IMR-90 (cell line): ENCODE measurements at regions not wholly inside any gene's neighbourhood (a gene's known extent, or its start where the extent isn't known, plus 50 kb on each side); places are given as distances from the start of the nearest gene placed in this dataset.

Experiments
- ATAC-seq: fragments of 200-7000 bp; cut with Tn5 transposase; 2 replicates; pipeline ENCODE4 v1.9.1; 2020; ENCODE audit warnings: low read depth, mild to moderate bottlenecking, moderate library complexity
- BruUV-seq: library from RNA; stranded (reverse); fragments of 400-500 nt; replicated peaks from 2 replicates; lab custom pipeline; 2021; lab: Mats Ljungman, UMichigan
- CTCF ChIA-PET: fragments of 300-600 bp; formaldehyde crosslinking; extraction: SDS; loops from one replicate; lab custom pipeline; 2021; ENCODE audit warnings: antibody characterized with exemption; lab: Yijun Ruan, JAX
- POLR2A ChIA-PET: fragments of 300-600 bp; sonication (Branson Sonifier 250); formaldehyde crosslinking; loops from one replicate; lab custom pipeline; 2022; ENCODE audit warnings: antibody characterized with exemption; ENCODE audit not compliant: unreplicated experiment; lab: Charles Lee
- DNase-seq: peaks from one replicate; pipeline ENCODE4 v3.0.0; 2013
- H2AFZ ChIP-seq: replicated peaks from 2 replicates; pipeline ENCODE3; 2013; ENCODE audit warnings: low read length, mild to moderate bottlenecking; ENCODE audit not compliant: poor library complexity
- H2AK5ac ChIP-seq: 2 replicates; pipeline ENCODE4 v1.6.1; 2013; ENCODE audit warnings: low read depth, low read length, inconsistent platforms
- H2AK9ac ChIP-seq: replicated peaks from 2 replicates; pipeline ENCODE3; 2013; ENCODE audit warnings: mild to moderate bottlenecking, low read depth, low read length, moderate library complexity; ENCODE audit not compliant: poor library complexity
- H2BK120ac ChIP-seq: 2 replicates; pipeline ENCODE4 v1.6.1; 2013; ENCODE audit warnings: low read depth, low read length, inconsistent platforms
- H2BK15ac ChIP-seq: 3 replicates; pipeline ENCODE4 v1.6.1; 2013; ENCODE audit warnings: low read depth, low read length, inconsistent platforms
- H2BK20ac ChIP-seq: 2 replicates; pipeline ENCODE4 v1.6.1; 2013; ENCODE audit warnings: low read depth, mild to moderate bottlenecking, inconsistent platforms, low read length, moderate library complexity
- H2BK5ac ChIP-seq: 2 replicates; pipeline ENCODE4 v1.6.1; 2013; ENCODE audit warnings: mild to moderate bottlenecking, low read depth, low read length, inconsistent platforms; ENCODE audit not compliant: poor library complexity, severe bottlenecking
- H3K14ac ChIP-seq: replicated peaks from 2 replicates; pipeline ENCODE4 v1.6.1; 2013; ENCODE audit warnings: low read depth, low read length, inconsistent platforms
- H3K18ac ChIP-seq: 2 replicates; pipeline ENCODE4 v1.6.1; 2013; ENCODE audit warnings: low read depth, low read length, control low read depth
- H3K23ac ChIP-seq: 2 replicates; pipeline ENCODE4 v1.6.1; 2013; ENCODE audit warnings: low read depth, low read length, inconsistent platforms
- H3K27ac ChIP-seq: 2 replicates; pipeline ENCODE4 v1.5.1; 2013; ENCODE audit warnings: mild to moderate bottlenecking, control low read depth, low read length; ENCODE audit not compliant: insufficient read depth
- H3K27me3 ChIP-seq: 2 replicates; pipeline ENCODE4 v1.6.1; 2013; ENCODE audit warnings: low read length; ENCODE audit not compliant: control insufficient read depth, insufficient read depth
- H3K36me3 ChIP-seq: 2 replicates; pipeline ENCODE4 v1.6.1; 2013; ENCODE audit warnings: low read length, mixed read lengths; ENCODE audit not compliant: control insufficient read depth, insufficient read depth
- H3K4ac ChIP-seq: 2 replicates; pipeline ENCODE4 v1.6.1; 2013; ENCODE audit warnings: low read depth, low read length, inconsistent platforms
- H3K4me1 ChIP-seq: 2 replicates; pipeline ENCODE4 v1.6.1; 2013; ENCODE audit warnings: low read length, mixed read lengths; ENCODE audit not compliant: control insufficient read depth, insufficient read depth
- H3K4me2 ChIP-seq: 2 replicates; pipeline ENCODE4 v1.6.1; 2013; ENCODE audit warnings: low read depth, mild to moderate bottlenecking, control low read depth, low read length, moderate library complexity
- H3K4me3 ChIP-seq: 2 replicates; pipeline ENCODE4 v1.5.1; 2013; ENCODE audit warnings: low read depth, mild to moderate bottlenecking, control low read depth, low read length, moderate library complexity; ENCODE audit not compliant: insufficient read depth
- H3K56ac ChIP-seq: 2 replicates; pipeline ENCODE4 v1.6.1; 2013; ENCODE audit warnings: low read length, inconsistent platforms; ENCODE audit not compliant: insufficient read depth; ENCODE audit errors: extremely low read depth
- H3K79me1 ChIP-seq, 2 experiments: 2 replicates each; pipeline ENCODE4 v1.6.1; 2013; ENCODE audit warnings: low read length in 2 of 2, inconsistent platforms in 1 of 2, low read depth in 1 of 2
- H3K9ac ChIP-seq: 2 replicates; pipeline ENCODE4 v1.6.1; 2013; ENCODE audit warnings: low read depth, low read length, control low read depth
- H3K9me1 ChIP-seq: 2 replicates; pipeline ENCODE4 v1.6.1; 2013; ENCODE audit warnings: low read length, inconsistent platforms; ENCODE audit not compliant: insufficient read depth
- H3K9me3 ChIP-seq: 2 replicates; pipeline ENCODE4 v1.6.1; 2013; ENCODE audit warnings: low read length; ENCODE audit not compliant: control insufficient read depth, insufficient read depth
- H4K20me1 ChIP-seq: 2 replicates; pipeline ENCODE4 v1.6.1; 2013; ENCODE audit warnings: low read length, inconsistent platforms; ENCODE audit not compliant: insufficient read depth
- H4K5ac ChIP-seq: 2 replicates; pipeline ENCODE4 v1.6.1; 2013; ENCODE audit warnings: mild to moderate bottlenecking, low read depth, low read length, control low read depth
- H4K8ac ChIP-seq, 2 experiments: 2 replicates each; pipeline ENCODE4 v1.6.1; 2013; ENCODE audit warnings: low read depth in 2 of 2, low read length in 2 of 2, control low read depth in 1 of 2, inconsistent platforms in 1 of 2
- H4K91ac ChIP-seq: 2 replicates; pipeline ENCODE4 v1.6.1; 2013; ENCODE audit warnings: low read depth, low read length, inconsistent platforms; ENCODE audit not compliant: insufficient read depth
- CEBPB ChIP-seq: IDR thresholded peaks from 2 replicates; pipeline ENCODE4 v1.6.1; 2012; ENCODE audit warnings: low read depth, low read length, improper control_type of control experiment
- FOS ChIP-seq: fragments of 150-350 bp; IDR thresholded peaks from 2 replicates; pipeline ENCODE4 v1.6.1; 2016; ENCODE audit warnings: low read depth, low read length
- MAZ ChIP-seq: IDR thresholded peaks from 2 replicates; pipeline ENCODE4 v1.6.1; 2012; ENCODE audit warnings: low read depth, mild to moderate bottlenecking, low read length, improper control_type of control experiment, moderate library complexity, borderline replicate concordance
- MXI1 ChIP-seq: IDR thresholded peaks from 2 replicates; pipeline ENCODE4 v1.6.1; 2012; ENCODE audit warnings: low read depth, mild to moderate bottlenecking, low read length, moderate library complexity, borderline replicate concordance
- NFE2L2 ChIP-seq: fragments of 150-350 bp; IDR thresholded peaks from 2 replicates; pipeline ENCODE4 v1.6.1; 2016; ENCODE audit warnings: low read depth, mild to moderate bottlenecking, low read length
- POLR2A ChIP-seq: IDR thresholded peaks from 2 replicates; pipeline ENCODE4 v1.6.1; 2012; ENCODE audit warnings: mild to moderate bottlenecking, low read depth, low read length
- RAD21 ChIP-seq: IDR thresholded peaks from 2 replicates; pipeline ENCODE4 v1.6.1; 2012; ENCODE audit warnings: low read length, improper control_type of control experiment
- RCOR1 ChIP-seq: IDR thresholded peaks from 2 replicates; pipeline ENCODE4 v1.6.1; 2012; ENCODE audit warnings: mild to moderate bottlenecking, low read length, improper control_type of control experiment; ENCODE audit not compliant: insufficient replicate concordance
- RFX5 ChIP-seq: IDR thresholded peaks from 2 replicates; pipeline ENCODE4 v1.8.0; 2012; ENCODE audit warnings: low read depth, mild to moderate bottlenecking, low read length, moderate library complexity
- SMC3 ChIP-seq: fragments of 150-350 bp; IDR thresholded peaks from 2 replicates; pipeline ENCODE4 v1.6.1; 2016; ENCODE audit warnings: low read depth, mild to moderate bottlenecking, antibody characterized with exemption, low read length, moderate library complexity
- WGBS, 2 experiments: methylation state at CpG; one replicate each; pipeline versions ENCODE4 v1.1.5 to v1.1.7; 2013; ENCODE audit warnings: missing lambda C conversion rate in 2 of 2; ENCODE audit not compliant: insufficient read length in 1 of 2; ENCODE audit errors: extremely low coverage in 2 of 2; 5-methylcytosine and 5-hydroxymethylcytosine counted together
- dilution Hi-C: fragments of 300-500 bp; cut with HindIII; formaldehyde crosslinking; loops from one replicate; pipeline ENCODE4 v1.14.3; 2018; ENCODE audit warnings: low sequenced_read_pairs; ENCODE audit not compliant: unreplicated experiment
- in situ Hi-C: fragments of 300-500 bp; cut with MboI; formaldehyde crosslinking; loops from 3 replicates; pipeline ENCODE4 v1.14.3; 2019; ENCODE audit warnings: low sequenced_read_pairs, inconsistent platforms, mixed read lengths
- intact Hi-C: fragments of 100-400 bp; cut with micrococcal nuclease; formaldehyde crosslinking; loops from 2 replicates; pipeline ENCODE4 v1.10.0; 2022
- TF ChIP-seq, protein P1 (sequence below): fragments of 150-350 bp; IDR thresholded peaks from 2 replicates; pipeline ENCODE4 v1.6.1; 2016; ENCODE audit warnings: low read depth, mild to moderate bottlenecking, low read length, moderate library complexity, borderline replicate concordance
- TF ChIP-seq, protein P2 (sequence below): conservative IDR thresholded peaks from 2 replicates; pipeline ENCODE4 v1.5.1; 2012; ENCODE audit warnings: mild to moderate bottlenecking, low read depth, low read length, improper control_type of control experiment

DNA sequence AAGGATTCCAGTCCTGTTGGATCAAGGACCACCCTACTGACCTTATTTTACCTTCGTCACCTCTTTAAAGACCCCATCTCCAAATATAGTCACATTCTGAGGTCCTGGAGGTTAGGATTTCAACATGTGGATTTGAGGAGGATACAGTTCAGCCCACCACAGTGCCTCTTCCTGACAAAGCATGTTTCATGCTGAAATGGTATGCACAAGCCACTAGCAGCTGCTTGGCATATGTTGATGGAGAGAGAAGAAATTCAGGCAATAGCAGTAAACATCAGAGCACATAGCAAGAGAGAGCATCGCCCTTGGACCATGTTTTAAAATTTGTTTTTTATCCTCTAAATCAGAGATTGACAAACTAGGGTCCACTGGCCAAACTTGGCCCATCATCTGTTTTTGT is 172.1 kb downstream of the PRKX start:
- H3K36me3 ChIP-seq: no peaks in the 10 kb centered on the region
- in situ Hi-C loops: no loop called here

More for the DNA sequence above, 172.1 kb downstream of the PRKX start:
- Histone ChIP-seq H2BK20ac (no peak overlapping the region), H2BK120ac (no peak overlapping the region), H3K4me3 (no peak overlapping the region), H3K23ac (no peak overlapping the region), H3K9me3 (no peaks in the 10 kb centered on the region; the same call in 1 of the 2 replicates), H3K27me3 (no peaks in the 10 kb centered on the region), H3K4me2 (no peak overlapping the region), H3K4me1 (no peaks in the 10 kb centered on the region), H2AK9ac (no peak overlapping the region), H3K18ac (no peak overlapping the region), H3K79me1 (no peaks in the 10 kb centered on the region), H4K8ac (no peak overlapping the region), H3K9me1 (no peaks in the 10 kb centered on the region), H3K9ac (no peak overlapping the region), H4K5ac (no peak overlapping the region), H3K4ac (no peak overlapping the region), H2AK5ac (no peak overlapping the region), H3K27ac (no peak overlapping the region), H3K56ac (no peak overlapping the region), H4K20me1 (no peaks in the 10 kb centered on the region), H2AFZ (no peak overlapping the region), H3K14ac (no peak overlapping the region), H2BK15ac (no peak overlapping the region), H4K91ac (no peak overlapping the region), H2BK5ac (no peak overlapping the region)
- no peak for ATAC-seq
- intact Hi-C loops: no loop called here
- ChIA-PET POLR2A (no interaction called here), CTCF (no interaction called here)
- WGBS, 2 experiments: no CpG with 5 or more reads among the region's 2 CpGs
- DNase-seq: no peak
- TF ChIP-seq MAZ: no peak
- TF ChIP-seq, protein P1, sequence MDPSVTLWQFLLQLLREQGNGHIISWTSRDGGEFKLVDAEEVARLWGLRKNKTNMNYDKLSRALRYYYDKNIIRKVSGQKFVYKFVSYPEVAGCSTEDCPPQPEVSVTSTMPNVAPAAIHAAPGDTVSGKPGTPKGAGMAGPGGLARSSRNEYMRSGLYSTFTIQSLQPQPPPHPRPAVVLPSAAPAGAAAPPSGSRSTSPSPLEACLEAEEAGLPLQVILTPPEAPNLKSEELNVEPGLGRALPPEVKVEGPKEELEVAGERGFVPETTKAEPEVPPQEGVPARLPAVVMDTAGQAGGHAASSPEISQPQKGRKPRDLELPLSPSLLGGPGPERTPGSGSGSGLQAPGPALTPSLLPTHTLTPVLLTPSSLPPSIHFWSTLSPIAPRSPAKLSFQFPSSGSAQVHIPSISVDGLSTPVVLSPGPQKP: no peak
- no peak for TF ChIP-seq FOS
- no peak for TF ChIP-seq RCOR1
- no peak for TF ChIP-seq CEBPB
- no peak for TF ChIP-seq SMC3
- TF ChIP-seq RAD21: no peak
- TF ChIP-seq MXI1: no peak
- TF ChIP-seq, protein P2, sequence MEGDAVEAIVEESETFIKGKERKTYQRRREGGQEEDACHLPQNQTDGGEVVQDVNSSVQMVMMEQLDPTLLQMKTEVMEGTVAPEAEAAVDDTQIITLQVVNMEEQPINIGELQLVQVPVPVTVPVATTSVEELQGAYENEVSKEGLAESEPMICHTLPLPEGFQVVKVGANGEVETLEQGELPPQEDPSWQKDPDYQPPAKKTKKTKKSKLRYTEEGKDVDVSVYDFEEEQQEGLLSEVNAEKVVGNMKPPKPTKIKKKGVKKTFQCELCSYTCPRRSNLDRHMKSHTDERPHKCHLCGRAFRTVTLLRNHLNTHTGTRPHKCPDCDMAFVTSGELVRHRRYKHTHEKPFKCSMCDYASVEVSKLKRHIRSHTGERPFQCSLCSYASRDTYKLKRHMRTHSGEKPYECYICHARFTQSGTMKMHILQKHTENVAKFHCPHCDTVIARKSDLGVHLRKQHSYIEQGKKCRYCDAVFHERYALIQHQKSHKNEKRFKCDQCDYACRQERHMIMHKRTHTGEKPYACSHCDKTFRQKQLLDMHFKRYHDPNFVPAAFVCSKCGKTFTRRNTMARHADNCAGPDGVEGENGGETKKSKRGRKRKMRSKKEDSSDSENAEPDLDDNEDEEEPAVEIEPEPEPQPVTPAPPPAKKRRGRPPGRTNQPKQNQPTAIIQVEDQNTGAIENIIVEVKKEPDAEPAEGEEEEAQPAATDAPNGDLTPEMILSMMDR: no peak
- TF ChIP-seq POLR2A: no peak
- TF ChIP-seq NFE2L2: no peak
- no peak for TF ChIP-seq RFX5
- no TSS peak for BruUV-seq
- dilution Hi-C loops: no loop called here
